PC-3 (cell line): ENCODE measurements at regions not wholly inside any gene's neighbourhood (a gene's known extent, or its start where the extent isn't known, plus 50 kb on each side); places are given as distances from the start of the nearest gene placed in this dataset.

Experiments used
- ATAC-seq: fragments of 200-7000 bp; cut with Tn5 transposase; 2 replicates; pipeline ENCODE4 v1.9.1; 2020; ENCODE audit warnings: mild to moderate bottlenecking, moderate library complexity
- BruUV-seq: library from RNA; stranded (reverse); fragments of 400-500 nt; replicated peaks from 2 replicates; lab custom pipeline; 2021; lab: Mats Ljungman, UMichigan
- CTCF ChIA-PET: fragments of 300-600 bp; sonication (Branson Sonifier 250); formaldehyde crosslinking; loops from one replicate; lab custom pipeline; 2022; ENCODE audit warnings: antibody characterized with exemption; lab: Charles Lee
- POLR2A ChIA-PET: fragments of 300-600 bp; sonication (Branson Sonifier 250); formaldehyde crosslinking; loops from one replicate; lab custom pipeline; 2022; ENCODE audit warnings: antibody characterized with exemption; ENCODE audit not compliant: unreplicated experiment; lab: Charles Lee
- DNase-seq: peaks from one replicate; pipeline ENCODE4 v3.0.0-alpha.2; 2015
- H2AFZ ChIP-seq: fragments of 300-600 bp; sonication (generic); 2 replicates; pipeline ENCODE4 v1.6.0; 2016; ENCODE audit warnings: antibody characterized with exemption, low read length
- H3F3A ChIP-seq: fragments of 300-600 bp; sonication (generic); one replicate; pipeline ENCODE4 v1.6.0; 2017; ENCODE audit warnings: antibody characterized with exemption, low read length, control low read depth, mild to moderate bottlenecking; ENCODE audit not compliant: unreplicated experiment
- H3K27ac ChIP-seq: fragments of 300-600 bp; sonication (generic); 2 replicates; pipeline ENCODE4 v1.5.1; 2016; ENCODE audit warnings: mild to moderate bottlenecking, low read length
- H3K27me3 ChIP-seq: fragments of 300-600 bp; sonication (generic); 2 replicates; pipeline ENCODE4 v1.6.1; 2016; ENCODE audit warnings: low read length, mixed read lengths
- H3K36me3 ChIP-seq: fragments of 300-600 bp; sonication (generic); 2 replicates; pipeline ENCODE4 v1.6.1; 2016; ENCODE audit warnings: low read depth, mixed run types, low read length, mixed read lengths
- H3K4me1 ChIP-seq: fragments of 300-600 bp; sonication (generic); 2 replicates; pipeline ENCODE4 v1.5.1; 2016; ENCODE audit warnings: low read length; ENCODE audit not compliant: insufficient read depth
- H3K4me2 ChIP-seq: fragments of 300-600 bp; sonication (generic); 2 replicates; pipeline ENCODE4 v1.6.0; 2016; ENCODE audit warnings: low read length
- H3K4me3 ChIP-seq: fragments of 300-600 bp; sonication (generic); 2 replicates; pipeline ENCODE4 v1.5.1; 2016; ENCODE audit warnings: mild to moderate bottlenecking, low read length, mixed read lengths
- H3K79me2 ChIP-seq: fragments of 300-600 bp; sonication (generic); 2 replicates; pipeline ENCODE4 v1.6.1; 2017; ENCODE audit warnings: low read length, mixed read lengths
- H3K9ac ChIP-seq: fragments of 300-600 bp; sonication (generic); 2 replicates; pipeline ENCODE4 v1.6.0; 2016; ENCODE audit warnings: mild to moderate bottlenecking, low read length
- H3K9me2 ChIP-seq: fragments of 300-600 bp; sonication (generic); replicated peaks from 2 replicates; pipeline ENCODE4 v1.6.1; 2016; ENCODE audit warnings: mixed run types, low read length, mixed read lengths
- H3K9me3 ChIP-seq: fragments of 300-600 bp; sonication (generic); 2 replicates; pipeline ENCODE4 v1.6.1; 2016; ENCODE audit warnings: low read length, mixed read lengths
- H4K20me1 ChIP-seq: fragments of 300-600 bp; sonication (generic); 2 replicates; pipeline ENCODE4 v1.6.1; 2016; ENCODE audit warnings: low read length, mixed read lengths
- CTCF ChIP-seq: fragments of 300-600 bp; sonication (generic); conservative IDR thresholded peaks from 2 replicates; pipeline ENCODE4 v1.5.1; 2017; ENCODE audit warnings: antibody characterized with exemption, low read depth, mild to moderate bottlenecking, low read length
- EZH2 ChIP-seq: fragments of 300-600 bp; sonication (generic); IDR thresholded peaks from one replicate; pipeline ENCODE4 v1.6.1; 2017; ENCODE audit warnings: antibody characterized with exemption, mild to moderate bottlenecking, low read length; ENCODE audit not compliant: unreplicated experiment
- EZH2phosphoT487 ChIP-seq: fragments of 300-600 bp; sonication (generic); IDR thresholded peaks from 2 replicates; pipeline ENCODE4 v1.6.1; 2018; ENCODE audit warnings: mild to moderate bottlenecking, antibody characterized with exemption, low read length, borderline replicate concordance
- intact Hi-C: fragments of 100-400 bp; cut with micrococcal nuclease; formaldehyde crosslinking; loops from 2 replicates; pipeline ENCODE4 v1.9.0; 2023

GRCh38 chr4:177519481-177520260 lies 77.4 kb upstream of the AGA start:
- ATAC-seq (no peak), DNase-seq (no peak)
- H3K79me2 ChIP-seq = no peaks in the 10 kb centered on the region
- TF ChIP-seq EZH2phosphoT487 (no peak), EZH2 (no peak), CTCF (no peak)
- no peak overlapping the region for H3K4me3 ChIP-seq
- ChIA-PET CTCF (no interaction called here), POLR2A (no interaction called here)
- H3K36me3 ChIP-seq = no peaks in the 10 kb centered on the region
- H2AFZ ChIP-seq = no peak overlapping the region
- no peaks in the 10 kb centered on the region for H3K9me3 ChIP-seq
- no peaks in the 10 kb centered on the region for H4K20me1 ChIP-seq
- H3K27ac ChIP-seq = no peak overlapping the region
- H3K9me2 ChIP-seq = no peaks in the 10 kb centered on the region
- H3F3A ChIP-seq = no peaks in the 10 kb centered on the region
- intact Hi-C loops = no loop called here
- no peaks in the 10 kb centered on the region for H3K27me3 ChIP-seq
- H3K4me1 ChIP-seq = no peaks in the 10 kb centered on the region
- no peak overlapping the region for H3K4me2 ChIP-seq
- no TSS peak for BruUV-seq
- H3K9ac ChIP-seq = no peak overlapping the region

- no TSS peak for BruUV-seq
- TF ChIP-seq EZH2phosphoT487 (no peak), CTCF (no peak), EZH2 (no peak)
- Histone ChIP-seq H4K20me1 (no peaks in the 10 kb centered on the region), H3K79me2 (no peaks in the 10 kb centered on the region), H3K9me3 (no peaks in the 10 kb centered on the region), H3K4me2 (no peak overlapping the region), H3K9ac (no peak overlapping the region), H3F3A (no peaks in the 10 kb centered on the region), H2AFZ (no peak overlapping the region), H3K27me3 (no peaks in the 10 kb centered on the region), H3K27ac (no peak overlapping the region), H3K9me2 (no peaks in the 10 kb centered on the region), H3K4me3 (no peak overlapping the region), H3K4me1 (no peaks in the 10 kb centered on the region), H3K36me3 (no peaks in the 10 kb centered on the region)
- no peak for ATAC-seq
- intact Hi-C loops = no loop called here
- no peak for DNase-seq
- ChIA-PET POLR2A (no interaction called here), CTCF (no interaction called here)
These were observed 86.4 kb upstream of the AGA start for GRCh38 chr4:177528620-177529019.

- no peaks in the 10 kb centered on the region for H3K9me2 ChIP-seq
- no peaks in the 10 kb centered on the region for H3K36me3 ChIP-seq
- no peaks in the 10 kb centered on the region for H3K4me1 ChIP-seq
- H3K4me2 ChIP-seq = no peak overlapping the region
- H3K27me3 ChIP-seq = no peaks in the 10 kb centered on the region
- no peak for DNase-seq
- H3K79me2 ChIP-seq = no peaks in the 10 kb centered on the region
- H3F3A ChIP-seq = no peaks in the 10 kb centered on the region
- H3K9ac ChIP-seq = no peak overlapping the region
- ChIA-PET POLR2A (no interaction called here), CTCF (no interaction called here)
- no peak overlapping the region for H3K27ac ChIP-seq
- H3K9me3 ChIP-seq = no peaks in the 10 kb centered on the region
- no peak for ATAC-seq
- no peaks in the 10 kb centered on the region for H4K20me1 ChIP-seq
- TF ChIP-seq CTCF (no peak), EZH2 (no peak), EZH2phosphoT487 (no peak)
- no TSS peak for BruUV-seq
- H3K4me3 ChIP-seq = no peak overlapping the region
- intact Hi-C loops = no loop called here
- no peak overlapping the region for H2AFZ ChIP-seq
These were observed 88.3 kb upstream of the AGA start for GRCh38 chr4:177530561-177530960.
